NCI-H82 (cell line): ENCODE measurements at regions not wholly inside any gene's neighbourhood (a gene's known extent, or its start where the extent isn't known, plus 50 kb on each side); places are given as distances from the start of the nearest gene placed in this dataset.

ENCODE experiments used
- DNase-seq: peaks from one replicate; lab custom pipeline; 2025; lab: John Stamatoyannopoulos, UW

- no peak for DNase-seq
These were observed 59.7 kb upstream of the GRPEL1 start for GRCh38 chr4:7127576-7127975.

GRCh38 chr4:7126981-7127380 is 59.1 kb upstream of the GRPEL1 start:
- DNase-seq = no peak

GRCh38 chr4:7124689-7125442 is 57.0 kb upstream of the GRPEL1 start:
- DNase-seq = no peak

GRCh38 chr4:7121866-7122653 is 54.2 kb upstream of the GRPEL1 start:
- DNase-seq = peak; percentile 35

GRCh38 chr4:7121174-7121573 is 53.3 kb upstream of the GRPEL1 start:
- no peak for DNase-seq

DNA sequence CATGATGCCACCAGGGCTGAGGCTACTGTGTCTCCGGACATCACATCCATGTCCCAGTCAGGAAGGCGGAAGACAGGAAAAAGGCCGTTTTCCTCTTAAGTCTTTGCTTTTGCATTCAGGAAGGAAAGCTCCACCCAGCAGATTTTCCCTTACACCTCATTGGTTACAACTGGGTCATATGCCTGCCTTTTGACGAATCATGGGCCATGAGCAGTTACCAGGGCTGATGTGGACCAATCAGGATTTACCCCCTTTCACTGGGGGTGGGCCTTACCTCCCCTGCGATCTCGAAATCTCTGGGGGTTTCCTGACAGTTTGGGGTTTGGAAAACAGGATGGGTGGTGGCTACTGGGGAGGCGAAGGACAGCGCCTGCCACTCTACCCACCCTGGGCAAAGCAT is 52.5 kb upstream of the GRPEL1 start:
- peak; percentile 21 for DNase-seq

GRCh38 chr4:7118013-7118832 is 50.4 kb upstream of the GRPEL1 start:
- no peak for DNase-seq
